ENCODE measurements at regions not wholly inside any gene's neighbourhood (a gene's known extent, or its start where the extent isn't known, plus 50 kb on each side); places are given as distances from the start of the nearest gene placed in this dataset.

- WGBS: 98% methylated on average over 3 of the region's 3 CpGs
- TF ChIP-seq CTCF (IDR thresholded peaks at IDR 0.05): no peak
- TF ChIP-seq POLR2A (IDR thresholded peaks at IDR 0.05): no peak
- no peak for TF ChIP-seq POLR2AphosphoS5 (IDR thresholded peaks at IDR 0.05)
- Histone ChIP-seq H3K36me3 (no peaks in the 10 kb centered on the region), H3K9me3 (no peaks in the 10 kb centered on the region), H3K4me1 (replicated peaks) (no peaks in the 10 kb centered on the region), H3K4me3 (no peak overlapping the region), H3K27ac (no peak overlapping the region), H3K27me3 (replicated peaks; ENCODE audit: insufficient read depth) (no peaks in the 10 kb centered on the region)
- DNase-seq (ENCODE audit: low spot score): no peak
- intact Hi-C loops (cut with DNase I): no loop called here
These were observed 78.5 kb upstream of the TMEM178A start for GRCh38 chr2:39587168-39587567.

GRCh38 chr2:39587641-39588040 is 78.1 kb upstream of the TMEM178A start:
- H3K36me3 ChIP-seq: no peaks in the 10 kb centered on the region
- intact Hi-C loops (cut with DNase I): no loop called here
- no peaks in the 10 kb centered on the region for H3K27me3 ChIP-seq (replicated peaks; ENCODE audit: insufficient read depth)
- H3K4me1 ChIP-seq (replicated peaks): no peaks in the 10 kb centered on the region
- DNase-seq (ENCODE audit: low spot score): no peak
- no peak for TF ChIP-seq POLR2AphosphoS5 (IDR thresholded peaks at IDR 0.05)
- TF ChIP-seq CTCF (IDR thresholded peaks at IDR 0.05): no peak
- TF ChIP-seq POLR2A (IDR thresholded peaks at IDR 0.05): no peak
- no peak overlapping the region for H3K27ac ChIP-seq
- no peak overlapping the region for H3K4me3 ChIP-seq
- no peaks in the 10 kb centered on the region for H3K9me3 ChIP-seq
- 84% methylated on average over 1 of the region's 1 CpG for WGBS

GRCh38 chr2:39593439-39594393 is 72.0 kb upstream of the TMEM178A start:
- WGBS: 41% methylated on average over 9 of the region's 9 CpGs
- peak; percentile 39 for DNase-seq (ENCODE audit: low spot score)
- no peak overlapping the region for H3K4me3 ChIP-seq
- no peaks in the 10 kb centered on the region for H3K9me3 ChIP-seq
- H3K36me3 ChIP-seq: no peaks in the 10 kb centered on the region
- H3K4me1 ChIP-seq (replicated peaks): no peaks in the 10 kb centered on the region
- intact Hi-C loops (cut with DNase I): loop anchor here (5.0 to 10.0 kb wide), 2 partner anchors 104 to 141 kb away; no protein-coding TSS in a partner anchor
- TF ChIP-seq POLR2AphosphoS5 (IDR thresholded peaks at IDR 0.05) (peak; percentile 48), POLR2A (IDR thresholded peaks at IDR 0.05) (no peak), CTCF (IDR thresholded peaks at IDR 0.05) (peak in 3 of 4 experiments; percentile 60 to 68 (median 64))
- H3K27me3 ChIP-seq (replicated peaks; ENCODE audit: insufficient read depth): no peaks in the 10 kb centered on the region
- no peak overlapping the region for H3K27ac ChIP-seq

- Histone ChIP-seq H3K27ac (no peak overlapping the region), H3K27me3 (replicated peaks; ENCODE audit: insufficient read depth) (no peaks in the 10 kb centered on the region), H3K36me3 (no peaks in the 10 kb centered on the region), H3K4me3 (no peak overlapping the region), H3K9me3 (no peaks in the 10 kb centered on the region), H3K4me1 (replicated peaks) (no peaks in the 10 kb centered on the region)
- no peak for DNase-seq (ENCODE audit: low spot score)
- TF ChIP-seq POLR2AphosphoS5 (IDR thresholded peaks at IDR 0.05) (no peak), CTCF (IDR thresholded peaks at IDR 0.05) (no peak), POLR2A (IDR thresholded peaks at IDR 0.05) (no peak)
- intact Hi-C loops (cut with DNase I): loop anchor here (10.0 kb wide), 1 partner anchor 140 kb away; no protein-coding TSS in a partner anchor
- 94% methylated on average over 1 of the region's 1 CpG for WGBS
These were observed 70.6 kb upstream of the TMEM178A start for GRCh38 chr2:39595116-39595515.

Measured in prostate gland (tissue), 2 donors.